Cardiac septum (tissue), 1 donor: ENCODE measurements at regions not wholly inside any gene's neighbourhood (a gene's known extent, or its start where the extent isn't known, plus 50 kb on each side); places are given as distances from the start of the nearest gene placed in this dataset.
"Not testable (repeated sequence)": the region's sequence is repeated elsewhere in the genome, so short reads cannot be mapped to it uniquely, and the experiment has no call there.

Experiments
- DNase-seq: peaks from one replicate; pipeline ENCODE4 v3.0.0-alpha.2; 2020; ENCODE audit warnings: low spot score
- intact Hi-C: fragments of 100-400 bp; cut with DNase I; formaldehyde crosslinking; loops from one replicate; pipeline ENCODE4 v1.14.0; 2022
- donor health status: DM: no; HTN: no; CAD: no.

DNA sequence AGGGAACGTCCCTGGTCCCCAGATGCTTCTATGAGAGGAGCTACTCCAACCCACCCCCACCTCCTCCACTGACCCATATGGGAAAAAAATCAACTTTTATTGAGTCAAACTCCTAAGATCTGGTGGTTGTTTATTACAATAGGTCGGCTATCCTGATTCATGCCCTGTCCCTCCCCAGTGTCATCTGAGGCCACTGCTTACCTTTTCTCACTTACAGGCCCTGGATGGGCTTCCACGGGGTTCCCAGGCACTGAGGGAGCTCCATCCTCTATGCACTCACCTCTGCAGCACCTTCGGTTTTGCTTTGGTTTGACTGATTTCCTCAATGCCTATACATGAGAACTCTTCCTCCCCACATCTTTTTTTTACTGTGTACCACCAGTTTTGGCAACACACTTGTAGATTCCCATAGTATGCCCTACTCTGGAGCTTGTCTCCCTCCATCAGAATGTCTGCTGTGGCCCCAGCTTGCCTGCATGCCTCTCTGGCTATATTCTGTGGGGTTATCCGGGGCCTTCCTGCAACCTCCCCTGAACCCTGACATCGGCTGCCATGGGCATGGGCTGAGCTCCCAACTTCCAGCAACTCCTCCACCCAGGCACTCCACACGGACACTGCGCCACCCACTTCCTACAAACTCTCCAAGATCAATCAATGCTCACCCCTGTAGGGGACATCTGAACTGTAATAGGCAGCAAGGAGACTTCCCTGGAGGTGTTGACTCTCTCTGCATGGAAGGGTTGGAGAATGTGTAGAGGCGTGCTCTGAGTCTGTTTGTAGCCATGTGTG is 236.1 kb downstream of the VAPA start:
- intact Hi-C loops = no loop called here
- no peak for DNase-seq

GRCh38 chr18:10150576-10150975 is 236.8 kb downstream of the VAPA start:
- intact Hi-C loops, DNase-seq: not testable (repeated sequence)

DNA sequence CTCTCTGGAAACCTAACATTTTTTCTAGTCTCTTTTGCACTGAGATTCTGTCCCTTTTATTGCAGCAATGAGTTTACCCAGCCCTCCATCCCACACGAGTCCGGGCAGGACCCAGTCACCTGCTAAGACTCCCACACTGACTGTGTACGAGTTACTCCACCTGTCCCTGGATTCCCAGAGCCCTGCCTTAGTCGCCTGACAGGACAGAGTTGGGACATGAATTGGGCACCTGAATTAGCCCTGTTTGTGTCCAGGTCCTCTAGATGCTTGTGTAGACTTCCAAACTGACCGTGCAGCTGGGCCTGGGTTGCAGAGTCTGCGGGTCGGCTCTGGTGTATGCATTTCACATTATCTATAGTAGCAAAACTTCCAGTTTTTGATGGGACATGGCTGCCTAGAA is 238.7 kb downstream of the VAPA start:
- intact Hi-C loops = no loop called here
- no peak for DNase-seq

GRCh38 chr18:10153924-10154752 is 240.3 kb downstream of the VAPA start:
- DNase-seq = no peak
- intact Hi-C loops = no loop called here

DNA sequence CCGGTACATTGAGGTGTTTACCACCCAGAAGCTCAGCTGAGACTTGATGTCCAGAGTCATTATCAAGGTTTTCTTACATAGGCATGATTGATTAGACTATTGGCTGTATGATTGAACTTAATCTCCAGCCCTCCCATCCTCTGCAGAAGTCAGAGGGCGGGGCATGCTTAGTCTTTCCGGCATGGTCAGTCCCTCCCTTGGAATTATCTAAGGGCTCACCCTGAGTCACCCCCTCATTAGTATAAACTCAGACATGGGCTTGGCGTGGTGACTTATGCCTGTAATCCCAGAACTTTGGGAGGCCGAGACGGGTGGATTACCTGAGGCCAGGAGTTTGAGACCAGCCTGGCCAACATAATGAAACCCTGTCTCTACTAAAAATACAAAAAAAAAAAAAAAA is 243.9 kb downstream of the VAPA start:
- DNase-seq = no peak
- intact Hi-C loops = no loop called here

- intact Hi-C loops = no loop called here
- no peak for DNase-seq
These were observed 246.4 kb downstream of the VAPA start for GRCh38 chr18:10160251-10160650.

- intact Hi-C loops = no loop called here
- DNase-seq = no peak
These were observed 247.5 kb downstream of the VAPA start for GRCh38 chr18:10161315-10161714.

- intact Hi-C loops = no loop called here
- DNase-seq = no peak
These were observed 248.5 kb downstream of the VAPA start for GRCh38 chr18:10162340-10162739.

- intact Hi-C loops = no loop called here
- DNase-seq = no peak
These were observed 250.7 kb downstream of the VAPA start for GRCh38 chr18:10164271-10165071.

DNA sequence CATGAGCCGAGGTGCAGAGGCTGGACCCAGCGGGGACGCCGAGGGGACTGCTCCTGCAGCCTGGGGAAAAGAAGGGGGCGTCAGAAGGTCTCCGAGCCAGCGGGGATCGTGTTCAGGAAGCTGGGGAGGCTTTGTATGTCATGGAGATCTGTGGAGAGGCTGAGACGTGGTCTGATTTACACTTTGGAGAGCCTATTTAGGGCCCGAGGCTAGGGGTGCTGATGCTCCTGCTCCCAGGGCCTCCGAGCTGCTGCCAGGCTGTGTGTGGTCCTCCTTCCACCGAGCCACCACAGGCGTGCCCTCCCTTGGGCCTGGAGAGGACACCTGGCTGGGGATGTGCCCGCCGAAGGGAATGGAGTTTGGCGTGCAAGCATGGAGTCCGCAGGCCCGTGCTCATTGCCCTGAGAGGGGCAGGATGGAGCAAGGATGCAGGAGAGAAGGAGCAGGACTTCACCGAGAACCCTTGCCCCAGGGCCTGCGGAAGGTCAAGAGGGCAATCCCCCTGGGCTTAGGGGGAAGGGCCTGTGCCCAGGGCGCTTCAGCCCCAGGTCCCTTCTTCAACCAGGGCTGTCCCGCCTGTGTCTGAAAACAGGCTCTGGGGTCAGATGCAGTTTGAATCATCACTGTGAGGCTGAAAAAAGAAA is 252.5 kb downstream of the VAPA start:
- DNase-seq = no peak
- intact Hi-C loops = no loop called here

DNA sequence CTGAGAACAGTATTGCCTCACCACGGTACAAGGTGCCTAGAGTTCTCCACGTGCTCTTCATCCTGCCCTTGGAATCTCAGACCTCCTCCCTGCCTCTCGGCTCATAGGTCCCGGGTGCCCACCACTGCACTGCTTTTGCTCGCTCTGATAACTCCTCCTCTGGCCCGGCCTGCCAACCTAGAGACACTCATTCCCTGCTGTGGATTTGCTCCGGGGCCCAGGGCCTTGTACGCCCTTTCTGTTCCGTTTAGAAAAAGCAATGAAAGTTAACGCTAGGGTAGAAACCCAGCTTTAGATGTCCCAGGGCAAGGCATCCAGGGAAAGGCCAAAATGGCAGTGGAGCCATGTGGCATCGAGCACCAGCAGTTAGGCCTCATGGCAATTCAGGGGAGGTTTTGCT is 253.9 kb downstream of the VAPA start:
- DNase-seq = no peak
- intact Hi-C loops = no loop called here

DNA sequence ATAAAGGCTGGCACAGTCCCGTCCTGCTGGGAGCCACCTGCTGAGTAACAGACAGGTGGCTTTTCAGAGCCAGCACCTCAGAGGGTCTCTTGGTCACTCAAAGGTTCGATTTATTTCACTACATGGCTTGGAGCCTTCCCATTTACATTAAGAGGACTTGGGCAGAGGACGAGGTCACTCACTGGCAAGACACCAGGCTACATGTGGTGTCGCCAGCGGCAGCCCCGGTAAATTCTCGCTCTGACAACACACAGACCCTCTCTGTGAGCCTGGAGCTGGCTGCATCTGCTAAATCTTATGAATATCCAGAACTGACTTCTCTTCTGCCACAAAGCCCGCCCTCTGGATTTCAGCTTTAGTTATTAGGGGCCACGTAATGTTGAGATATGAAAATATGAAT is 254.7 kb downstream of the VAPA start:
- no peak for DNase-seq
- intact Hi-C loops = no loop called here

- no peak for DNase-seq
- intact Hi-C loops = no loop called here
These were observed 255.3 kb downstream of the VAPA start for GRCh38 chr18:10169064-10169562.

DNA sequence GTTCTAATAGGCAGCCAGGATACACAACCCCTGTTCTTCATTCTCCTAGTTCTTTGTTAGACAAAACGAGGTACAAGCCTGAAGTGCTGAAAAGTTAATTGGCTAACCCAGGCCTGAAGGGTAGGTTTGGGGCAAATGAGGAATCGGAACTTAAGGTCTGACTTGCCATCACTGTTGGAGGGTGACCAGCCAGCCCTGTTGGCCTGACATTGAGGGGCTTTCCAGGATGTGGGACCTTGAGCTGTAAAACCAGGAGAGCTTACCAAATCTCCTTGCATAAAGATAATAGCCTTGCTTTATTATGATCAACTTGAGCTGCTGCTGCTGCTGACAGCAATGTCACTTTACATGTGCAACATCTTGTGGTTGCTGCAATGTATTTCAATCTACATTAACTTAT is 256.0 kb downstream of the VAPA start:
- intact Hi-C loops = no loop called here
- DNase-seq = no peak

DNA sequence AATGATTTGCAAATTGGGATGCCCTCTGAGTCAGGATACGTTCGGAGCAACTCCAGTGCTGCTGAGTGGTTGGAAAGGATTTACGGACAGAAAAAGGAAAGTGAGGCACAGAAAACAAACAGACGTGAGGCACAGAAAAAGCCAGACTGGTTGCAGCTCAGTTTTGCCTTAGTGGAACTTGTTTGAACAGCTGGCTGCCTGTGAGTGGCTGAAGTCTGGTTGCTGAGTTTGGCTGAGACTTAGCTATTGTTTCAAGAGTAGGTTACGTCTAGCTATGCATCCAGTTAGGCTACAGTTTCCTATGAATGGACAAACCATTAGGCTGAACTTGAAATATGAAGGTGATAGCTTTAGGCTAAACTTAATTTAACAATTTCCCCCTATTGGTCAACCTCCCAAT is 256.6 kb downstream of the VAPA start:
- no peak for DNase-seq
- intact Hi-C loops = no loop called here

DNA sequence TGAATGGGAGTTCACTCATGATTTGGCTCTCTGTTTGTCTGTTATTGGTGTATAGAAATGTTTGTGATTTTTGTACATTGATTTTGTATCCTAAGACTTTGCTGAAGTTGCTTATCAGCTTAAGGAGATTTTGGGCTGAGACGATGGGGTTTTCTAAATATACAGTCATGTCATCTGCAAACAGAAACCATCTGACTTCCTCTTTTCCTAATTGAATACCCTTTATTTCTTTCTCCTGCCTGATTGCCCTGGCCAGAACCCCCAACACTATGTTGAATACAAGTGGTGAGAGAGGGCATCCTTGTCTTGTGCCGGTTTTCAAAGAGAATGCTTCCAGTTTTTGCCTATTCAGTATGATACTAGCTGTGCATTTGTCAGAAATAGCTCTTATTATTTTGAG is 261.5 kb downstream of the VAPA start:
- intact Hi-C loops, DNase-seq: not testable (repeated sequence)

DNA sequence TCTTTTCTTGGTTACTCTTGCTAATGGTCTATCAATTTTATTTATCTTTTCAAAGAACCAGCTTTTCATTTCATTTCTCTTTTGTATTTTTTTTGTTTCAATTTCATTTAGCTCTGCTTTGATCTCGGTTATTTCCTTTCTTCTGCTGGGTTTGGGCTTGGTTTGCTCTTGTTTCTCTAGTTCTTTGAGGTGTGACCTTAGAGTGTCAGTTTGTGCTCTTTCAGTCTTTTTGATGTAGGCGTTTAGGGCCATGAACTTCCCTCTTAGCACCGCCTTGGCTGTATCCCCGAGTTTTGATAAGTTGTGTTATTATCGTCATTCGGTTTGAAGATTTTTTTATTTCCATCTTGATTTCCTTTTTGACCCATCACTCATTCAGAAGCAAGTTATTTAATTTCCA is 265.5 kb downstream of the VAPA start:
- intact Hi-C loops, DNase-seq: not testable (repeated sequence)

- no peak for DNase-seq
- intact Hi-C loops = no loop called here
These were observed 268.3 kb downstream of the VAPA start for GRCh38 chr18:10182009-10182624.

DNA sequence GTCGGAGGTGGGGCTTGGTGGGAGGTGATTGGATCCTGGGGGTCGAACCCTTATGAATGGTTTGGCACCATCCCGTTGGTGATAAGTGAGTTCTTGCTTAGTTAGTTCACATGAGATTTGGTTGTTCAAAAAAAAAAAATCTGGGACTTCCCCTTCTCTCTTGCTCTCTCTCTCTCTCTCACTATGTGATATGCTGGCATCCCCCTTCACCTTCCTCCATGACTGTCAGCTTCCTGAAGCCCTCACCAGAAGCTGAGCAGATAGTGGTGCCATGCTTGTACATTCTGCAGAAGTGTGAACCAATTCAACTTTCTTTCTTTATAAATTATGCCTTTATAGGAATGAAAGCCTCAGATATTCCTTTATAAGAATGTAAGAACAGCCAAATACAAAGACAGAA is 269.7 kb upstream of the APCDD1 start:
- intact Hi-C loops = no loop called here
- DNase-seq = no peak
